Breast epithelium (tissue), 4 donors: ENCODE measurements at regions not wholly inside any gene's neighbourhood (a gene's known extent, or its start where the extent isn't known, plus 50 kb on each side); places are given as distances from the start of the nearest gene placed in this dataset.

Experiments
- DNase-seq, 2 donors: peaks; one replicate each; pipeline ENCODE4 v3.0.0-alpha.2; 2019; ENCODE audit warnings: low spot score in 2 of 2
- H3K27ac ChIP-seq, 2 donors: fragments of 200-600 bp; sonication (generic) in 1 of 2; one replicate each; pipeline ENCODE4 v1.5.1; 2016 to 2019; ENCODE audit warnings: mild to moderate bottlenecking in 1 of 2
- H3K27me3 ChIP-seq, 2 donors: fragments of 200-600 bp; sonication (generic) in 1 of 2; one replicate each; pipeline versions ENCODE4 v1.5.1 to v1.6.0; 2017 to 2019; ENCODE audit warnings: control low read depth in 1 of 2, mild to moderate bottlenecking in 1 of 2
- H3K36me3 ChIP-seq: fragments of 200-600 bp; one replicate; pipeline ENCODE4 v1.5.1; 2019
- H3K4me1 ChIP-seq, 2 donors: fragments of 200-600 bp; sonication (generic); one replicate each; pipeline ENCODE4 v1.5.1; 2016 to 2019; ENCODE audit warnings: control low read depth in 1 of 2
- H3K4me3 ChIP-seq, 3 donors: fragments of 200-600 bp; sonication (generic); 1 replicate in 2 of 3; 2 replicates in 1 of 3; pipeline ENCODE4 v1.5.1; 2016 to 2019; ENCODE audit warnings: mild to moderate bottlenecking in 3 of 3, moderate library complexity in 2 of 3
- H3K9me3 ChIP-seq, 2 donors: fragments of 200-600 bp; sonication (generic) in 1 of 2; one replicate each; pipeline ENCODE4 v1.5.1; 2016 to 2019; ENCODE audit warnings: control low read depth in 1 of 2
- POLR2A ChIP-seq: fragments of 450-650 bp; IDR thresholded peaks from one replicate; pipeline ENCODE4 v1.6.1; 2016; ENCODE audit warnings: antibody characterized with exemption, mild to moderate bottlenecking, moderate library complexity
- POLR2AphosphoS5 ChIP-seq, 3 donors: sonication (generic); formaldehyde crosslinking; IDR thresholded peaks; one replicate each; pipeline ENCODE4 v1.6.1; 2017; ENCODE audit warnings: antibody characterized with exemption in 3 of 3
- intact Hi-C: fragments of 100-400 bp; cut with DNase I; formaldehyde crosslinking; loops from one replicate; pipeline ENCODE4 v1.15.1; 2023; ENCODE audit warnings: low total_unique reads
- TF ChIP-seq, protein P1 (sequence below), 3 donors: fragments of 450-650 bp; IDR thresholded peaks; one replicate each; pipeline ENCODE4 v1.5.1; 2016 to 2017; ENCODE audit warnings: antibody characterized with exemption in 3 of 3, mild to moderate bottlenecking in 3 of 3, moderate library complexity in 3 of 3

DNA sequence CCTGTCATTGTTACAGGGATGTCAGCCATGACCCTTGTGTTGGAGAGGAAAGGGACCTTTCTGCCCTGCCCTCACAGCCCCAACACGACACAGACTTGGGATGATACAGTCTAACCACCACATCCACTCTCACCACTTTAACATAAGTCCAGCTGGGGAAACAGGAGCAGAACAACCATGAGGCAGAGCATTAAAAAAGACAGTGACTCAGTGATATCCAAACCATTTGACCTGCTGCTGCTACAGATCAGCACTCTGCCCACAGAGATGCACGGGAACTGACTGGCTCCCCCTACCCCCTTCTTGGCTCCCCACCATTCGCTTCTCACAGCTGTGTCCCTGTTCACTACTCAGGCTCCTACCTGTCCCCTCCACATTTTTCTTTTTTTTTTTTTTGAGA, 458.6 kb downstream of the ZNF608 start:
- H3K27me3 ChIP-seq = no peaks in the 10 kb centered on the region
- H3K4me1 ChIP-seq = no peaks in the 10 kb centered on the region
- intact Hi-C loops = no loop called here
- no peak overlapping the region for H3K27ac ChIP-seq
- DNase-seq = no peak
- TF ChIP-seq POLR2A (no peak), POLR2AphosphoS5 (IDR thresholded peaks at IDR 0.05) (no peak)
- TF ChIP-seq, protein P1, sequence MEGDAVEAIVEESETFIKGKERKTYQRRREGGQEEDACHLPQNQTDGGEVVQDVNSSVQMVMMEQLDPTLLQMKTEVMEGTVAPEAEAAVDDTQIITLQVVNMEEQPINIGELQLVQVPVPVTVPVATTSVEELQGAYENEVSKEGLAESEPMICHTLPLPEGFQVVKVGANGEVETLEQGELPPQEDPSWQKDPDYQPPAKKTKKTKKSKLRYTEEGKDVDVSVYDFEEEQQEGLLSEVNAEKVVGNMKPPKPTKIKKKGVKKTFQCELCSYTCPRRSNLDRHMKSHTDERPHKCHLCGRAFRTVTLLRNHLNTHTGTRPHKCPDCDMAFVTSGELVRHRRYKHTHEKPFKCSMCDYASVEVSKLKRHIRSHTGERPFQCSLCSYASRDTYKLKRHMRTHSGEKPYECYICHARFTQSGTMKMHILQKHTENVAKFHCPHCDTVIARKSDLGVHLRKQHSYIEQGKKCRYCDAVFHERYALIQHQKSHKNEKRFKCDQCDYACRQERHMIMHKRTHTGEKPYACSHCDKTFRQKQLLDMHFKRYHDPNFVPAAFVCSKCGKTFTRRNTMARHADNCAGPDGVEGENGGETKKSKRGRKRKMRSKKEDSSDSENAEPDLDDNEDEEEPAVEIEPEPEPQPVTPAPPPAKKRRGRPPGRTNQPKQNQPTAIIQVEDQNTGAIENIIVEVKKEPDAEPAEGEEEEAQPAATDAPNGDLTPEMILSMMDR (IDR thresholded peaks at IDR 0.05) = no peak
- H3K4me3 ChIP-seq = no peak overlapping the region
- H3K9me3 ChIP-seq = no peaks in the 10 kb centered on the region
- H3K36me3 ChIP-seq = no peaks in the 10 kb centered on the region

DNA sequence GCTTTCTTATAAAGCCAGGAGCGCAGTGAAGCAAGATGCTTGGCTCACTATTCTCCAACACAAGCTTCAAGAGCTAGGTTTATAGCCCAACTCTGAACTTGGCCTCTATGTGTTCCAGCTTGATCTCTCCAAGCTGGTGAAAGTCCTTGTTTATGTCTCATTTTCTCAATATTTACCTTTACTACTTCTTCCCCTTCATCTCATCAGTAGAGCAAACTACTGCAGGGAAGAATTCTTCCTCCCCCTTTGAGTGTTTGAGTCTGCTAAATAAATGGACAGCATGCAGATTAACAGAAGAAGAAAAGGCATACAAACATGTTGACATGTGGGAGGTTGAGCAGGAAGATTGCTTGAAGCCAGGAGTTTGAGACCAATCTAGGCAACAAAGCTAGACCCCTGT, 460.7 kb downstream of the ZNF608 start:
- intact Hi-C loops = no loop called here
- Histone ChIP-seq H3K9me3 (no peaks in the 10 kb centered on the region), H3K4me3 (no peak overlapping the region), H3K27ac (no peak overlapping the region), H3K36me3 (no peaks in the 10 kb centered on the region), H3K4me1 (no peaks in the 10 kb centered on the region), H3K27me3 (no peaks in the 10 kb centered on the region)
- TF ChIP-seq POLR2AphosphoS5 (IDR thresholded peaks at IDR 0.05) (no peak), POLR2A (no peak)
- TF ChIP-seq, protein P1 (IDR thresholded peaks at IDR 0.05) = no peak
- DNase-seq = no peak

DNA sequence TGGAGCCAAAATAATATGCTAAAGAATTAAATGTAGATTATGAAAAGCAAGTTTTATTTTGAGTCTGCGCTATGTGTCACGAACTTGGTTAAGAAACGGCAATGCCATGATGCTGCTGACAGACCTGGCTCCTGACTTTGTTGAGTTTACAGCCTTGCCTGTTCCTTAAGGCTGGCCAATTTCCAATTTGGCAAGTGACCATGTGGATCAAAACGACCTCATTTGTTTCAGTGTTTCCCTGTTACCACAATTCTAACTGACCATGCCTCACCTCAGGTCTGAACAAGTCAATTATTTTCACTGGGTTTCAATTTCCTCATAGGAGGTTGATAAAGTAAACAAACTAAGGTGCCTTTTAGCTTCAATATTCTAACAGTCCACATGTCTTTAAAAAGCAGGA, 461.4 kb downstream of the ZNF608 start:
- intact Hi-C loops = no loop called here

GRCh38 chr5:124283031-124283430, 463.4 kb downstream of the ZNF608 start:
- no peaks in the 10 kb centered on the region for H3K9me3 ChIP-seq
- H3K4me1 ChIP-seq = no peaks in the 10 kb centered on the region
- H3K27me3 ChIP-seq = no peaks in the 10 kb centered on the region
- TF ChIP-seq POLR2A (no peak), POLR2AphosphoS5 (IDR thresholded peaks at IDR 0.05) (no peak)
- TF ChIP-seq, protein P1 (IDR thresholded peaks at IDR 0.05) = no peak
- no peak for DNase-seq
- H3K27ac ChIP-seq = no peak overlapping the region
- intact Hi-C loops = no loop called here
- no peaks in the 10 kb centered on the region for H3K36me3 ChIP-seq
- no peak overlapping the region for H3K4me3 ChIP-seq

More for the DNA sequence above, 461.4 kb downstream of the ZNF608 start:
- Histone ChIP-seq H3K27me3 (no peaks in the 10 kb centered on the region), H3K36me3 (no peaks in the 10 kb centered on the region), H3K9me3 (no peaks in the 10 kb centered on the region), H3K4me1 (no peaks in the 10 kb centered on the region), H3K27ac (no peak overlapping the region), H3K4me3 (no peak overlapping the region)
- TF ChIP-seq POLR2AphosphoS5 (IDR thresholded peaks at IDR 0.05) (no peak), POLR2A (no peak)
- TF ChIP-seq, protein P1 (IDR thresholded peaks at IDR 0.05) = no peak
- DNase-seq = peak in 1 of 2 donors; percentile 48

GRCh38 chr5:124280079-124280478, 466.4 kb downstream of the ZNF608 start:
- no peak for DNase-seq
- Histone ChIP-seq H3K27me3 (no peaks in the 10 kb centered on the region), H3K4me3 (no peak overlapping the region), H3K27ac (no peak overlapping the region), H3K36me3 (no peaks in the 10 kb centered on the region), H3K4me1 (no peaks in the 10 kb centered on the region), H3K9me3 (no peaks in the 10 kb centered on the region)
- TF ChIP-seq POLR2AphosphoS5 (IDR thresholded peaks at IDR 0.05) (no peak), POLR2A (no peak)
- TF ChIP-seq, protein P1 (IDR thresholded peaks at IDR 0.05) = no peak
- intact Hi-C loops = no loop called here
